Central memory CD8-positive, alpha-beta T cell (primary cell): ENCODE measurements at regions not wholly inside any gene's neighbourhood (a gene's known extent, or its start where the extent isn't known, plus 50 kb on each side); places are given as distances from the start of the nearest gene placed in this dataset.

ENCODE experiments used
- ATAC-seq: fragments of 150-1000 bp; cut with Tn5 transposase; replicated peaks from 2 replicates; pipeline ENCODE4 v1.10.0; 2022; ENCODE audit warnings: mild to moderate bottlenecking, moderate FRiP score, moderate number of reproducible peaks; ENCODE audit not compliant: poor library complexity, severe bottlenecking; ENCODE audit errors: extremely low read depth
- DNase-seq, 2 donors: peaks; one replicate each; pipeline ENCODE4 v3.0.0; 2021; ENCODE audit warnings: low spot score in 2 of 2
- H3K27ac Mint-ChIP-seq: one replicate; pipeline ENCODE4 v1.8.0; 2022; ENCODE audit warnings: low read depth, mild to moderate bottlenecking, moderate library complexity, mixed read lengths
- H3K27me3 Mint-ChIP-seq: one replicate; pipeline ENCODE4 v1.8.0; 2022; ENCODE audit warnings: mixed read lengths
- H3K36me3 Mint-ChIP-seq: one replicate; pipeline ENCODE4 v1.8.0; 2022; ENCODE audit warnings: mild to moderate bottlenecking, moderate library complexity, mixed read lengths; ENCODE audit not compliant: insufficient read depth
- H3K4me1 Mint-ChIP-seq: one replicate; pipeline ENCODE4 v1.8.0; 2022; ENCODE audit warnings: mixed read lengths
- H3K4me3 Mint-ChIP-seq: one replicate; pipeline ENCODE4 v1.8.0; 2022; ENCODE audit warnings: mild to moderate bottlenecking, moderate library complexity, mixed read lengths
- H3K9me3 Mint-ChIP-seq: one replicate; pipeline ENCODE4 v1.8.0; 2022; ENCODE audit warnings: mixed read lengths

DNA sequence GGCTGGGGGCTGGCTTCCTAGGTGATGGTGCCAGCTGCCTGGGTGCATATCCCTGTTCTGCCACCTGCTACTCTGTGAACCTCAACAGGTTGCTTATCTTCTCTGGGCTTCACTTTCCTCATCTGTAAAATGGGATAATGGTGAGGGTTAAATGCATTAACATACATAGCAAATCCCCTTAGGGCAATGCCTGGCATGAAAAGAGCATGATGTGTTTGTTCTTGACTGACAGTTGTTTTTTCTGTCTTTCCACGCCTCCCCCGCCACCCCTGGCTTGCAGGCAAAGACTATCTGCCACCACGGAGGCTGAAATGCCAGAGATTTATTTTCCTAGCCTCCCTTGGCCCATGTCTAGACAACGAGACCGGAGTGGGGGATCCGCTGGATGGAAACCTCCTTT, 280.5 kb downstream of the NSG2 start:
- Mint-ChIP-seq H3K27ac (no peak overlapping the region), H3K27me3 (peaks cover 19% of the 10 kb centered on the region), H3K36me3 (no peaks in the 10 kb centered on the region), H3K4me1 (no peaks in the 10 kb centered on the region), H3K9me3 (no peaks in the 10 kb centered on the region), H3K4me3 (no peak overlapping the region)
- no peak for DNase-seq
- ATAC-seq, result no peak

DNA sequence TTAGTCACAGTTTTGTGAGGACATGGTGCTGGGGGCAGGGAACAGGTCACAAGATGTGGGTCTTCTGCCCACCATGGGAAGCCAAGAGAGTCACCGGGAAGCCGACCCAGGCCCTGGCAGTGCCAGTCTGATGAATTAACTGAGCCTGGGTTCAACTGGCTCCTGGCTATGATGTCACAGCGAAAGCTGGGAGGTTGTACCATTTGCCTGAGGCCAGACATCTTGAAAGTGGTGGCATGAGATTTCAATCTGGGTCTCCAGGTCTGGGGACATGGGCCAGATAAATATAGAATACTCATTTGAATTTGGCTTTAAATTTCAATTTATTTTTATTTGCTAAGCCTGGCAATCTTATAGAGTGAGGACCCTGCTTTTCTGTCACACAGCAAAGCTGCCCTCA, 280.9 kb downstream of the NSG2 start:
- H3K4me3 Mint-ChIP-seq, result no peak overlapping the region
- no peak overlapping the region for H3K27ac Mint-ChIP-seq
- H3K9me3 Mint-ChIP-seq, result no peaks in the 10 kb centered on the region
- H3K4me1 Mint-ChIP-seq, result no peaks in the 10 kb centered on the region
- no peaks in the 10 kb centered on the region for H3K36me3 Mint-ChIP-seq
- no peak for ATAC-seq
- no peak for DNase-seq
- H3K27me3 Mint-ChIP-seq, result peaks cover 15% of the 10 kb centered on the region

DNA sequence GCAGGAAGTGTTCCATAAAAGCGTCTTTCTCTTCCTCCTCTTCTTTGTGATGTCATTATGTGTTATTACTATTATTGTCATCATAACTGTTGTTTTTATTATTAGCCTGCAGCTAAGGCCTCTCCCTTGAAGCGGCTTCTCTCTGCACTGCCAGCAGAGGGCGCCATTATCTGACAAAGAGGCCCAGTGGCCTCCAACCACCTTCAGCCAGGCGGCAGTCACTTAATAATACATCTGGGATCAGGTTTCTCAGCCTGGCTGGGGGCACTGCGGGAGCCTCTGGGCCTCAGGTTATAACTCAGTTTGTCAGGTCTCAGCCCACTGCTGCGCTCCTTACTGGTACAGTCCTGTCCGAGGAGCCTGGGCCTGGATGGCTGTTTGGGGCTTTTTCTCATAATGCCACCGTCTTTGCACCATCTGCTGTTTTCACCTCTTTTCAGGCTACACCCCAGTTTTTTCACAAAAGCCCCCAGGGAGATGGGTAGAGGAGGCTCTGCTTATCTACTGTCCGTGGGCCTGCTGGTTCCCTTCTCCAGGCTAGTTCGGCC, 281.9 kb downstream of the NSG2 start:
- DNase-seq, result peak in 1 of 2 donors; percentile 19
- ATAC-seq, result no peak
- no peaks in the 10 kb centered on the region for H3K36me3 Mint-ChIP-seq

GRCh38 chr5:174327896-174328295, 282.4 kb downstream of the NSG2 start:
- DNase-seq (no peak), ATAC-seq (no peak)
- no peaks in the 10 kb centered on the region for H3K36me3 Mint-ChIP-seq
- H3K4me3 Mint-ChIP-seq, result no peak overlapping the region
- no peaks in the 10 kb centered on the region for H3K9me3 Mint-ChIP-seq
- H3K27ac Mint-ChIP-seq, result no peak overlapping the region
- no peaks in the 10 kb centered on the region for H3K4me1 Mint-ChIP-seq
- peaks cover 2% of the 10 kb centered on the region for H3K27me3 Mint-ChIP-seq

More for the DNA sequence above, 281.9 kb downstream of the NSG2 start:
- peaks cover 7% of the 10 kb centered on the region for H3K27me3 Mint-ChIP-seq
- H3K9me3 Mint-ChIP-seq, result no peaks in the 10 kb centered on the region
- no peak overlapping the region for H3K27ac Mint-ChIP-seq
- H3K4me3 Mint-ChIP-seq, result no peak overlapping the region
- H3K4me1 Mint-ChIP-seq, result no peaks in the 10 kb centered on the region

GRCh38 chr5:174328631-174329299, 283.3 kb downstream of the NSG2 start:
- Mint-ChIP-seq H3K4me1 (no peaks in the 10 kb centered on the region), H3K27me3 (no peaks in the 10 kb centered on the region)

DNA sequence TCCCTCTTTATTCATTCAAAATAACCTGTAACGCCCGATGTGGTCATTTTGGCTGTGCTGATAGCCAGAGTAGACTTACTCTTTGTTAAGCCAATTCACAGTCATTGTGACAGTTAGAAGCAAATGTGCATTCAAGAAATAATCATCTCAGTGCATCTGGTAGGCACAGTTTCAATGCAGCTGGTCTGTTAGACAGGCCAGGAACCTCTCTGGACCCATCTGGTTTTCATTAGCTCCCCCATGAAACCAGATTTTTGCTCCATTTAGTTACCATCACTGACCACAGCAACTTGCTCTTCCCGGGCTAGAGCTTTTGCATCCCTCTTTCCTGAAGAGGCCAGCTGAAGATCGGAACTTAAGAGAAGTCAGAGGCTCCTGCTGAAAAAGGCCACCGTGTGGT, 284.2 kb downstream of the NSG2 start:
- no peak overlapping the region for H3K4me3 Mint-ChIP-seq
- H3K27ac Mint-ChIP-seq, result no peak overlapping the region
- H3K36me3 Mint-ChIP-seq, result no peaks in the 10 kb centered on the region
- H3K9me3 Mint-ChIP-seq, result no peaks in the 10 kb centered on the region
- H3K27me3 Mint-ChIP-seq, result no peaks in the 10 kb centered on the region
- H3K4me1 Mint-ChIP-seq, result no peaks in the 10 kb centered on the region
- no peak for DNase-seq
- ATAC-seq, result no peak

More at GRCh38 chr5:174328631-174329299, 283.3 kb downstream of the NSG2 start:
- Mint-ChIP-seq H3K36me3 (no peaks in the 10 kb centered on the region), H3K9me3 (no peaks in the 10 kb centered on the region), H3K4me3 (no peak overlapping the region), H3K27ac (no peak overlapping the region)
- no peak for DNase-seq
- no peak for ATAC-seq

DNA sequence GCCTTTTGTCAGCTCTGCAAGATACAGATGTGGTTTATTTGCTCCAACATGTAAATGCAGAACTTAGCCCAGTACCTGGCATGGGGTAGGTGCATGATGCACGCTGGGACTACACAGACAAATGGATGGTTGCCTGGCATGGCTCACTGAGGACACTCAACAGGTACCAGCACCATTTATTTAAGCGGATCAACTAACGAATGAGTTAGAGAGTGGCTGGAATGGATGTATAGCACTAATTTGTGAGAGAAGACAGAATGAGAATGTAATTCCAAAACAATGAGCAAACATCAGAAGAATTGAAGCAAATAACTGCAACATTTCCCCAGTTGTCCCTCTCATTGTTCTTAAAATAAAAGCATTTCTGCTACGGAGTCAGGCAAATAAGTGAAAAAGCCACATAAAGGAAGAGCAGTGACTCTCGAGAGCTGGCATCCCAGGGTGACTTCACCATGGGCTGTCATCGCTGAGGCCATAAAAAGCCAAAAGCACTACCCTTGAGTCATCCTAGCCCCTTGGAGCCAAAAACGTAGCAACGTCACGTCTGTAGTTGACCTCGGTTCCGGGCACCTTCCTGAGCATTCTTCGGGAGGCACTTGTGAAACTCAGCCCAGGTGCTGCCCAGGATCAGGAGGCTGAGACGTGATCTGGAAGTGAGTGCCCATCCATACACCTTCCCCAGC, 290.3 kb downstream of the NSG2 start:
- Mint-ChIP-seq H3K36me3 (no peaks in the 10 kb centered on the region), H3K27ac (no peak overlapping the region), H3K4me1 (no peaks in the 10 kb centered on the region), H3K4me3 (no peak overlapping the region), H3K27me3 (peaks cover 41% of the 10 kb centered on the region), H3K9me3 (no peaks in the 10 kb centered on the region)
- ATAC-seq (no peak), DNase-seq (no peak)

GRCh38 chr5:174336479-174336878, 291.0 kb downstream of the NSG2 start:
- no peak for ATAC-seq
- no peak for DNase-seq
- Mint-ChIP-seq H3K4me3 (no peak overlapping the region), H3K4me1 (no peaks in the 10 kb centered on the region), H3K36me3 (no peaks in the 10 kb centered on the region), H3K27ac (no peak overlapping the region), H3K9me3 (no peaks in the 10 kb centered on the region), H3K27me3 (peaks cover 41% of the 10 kb centered on the region)

DNA sequence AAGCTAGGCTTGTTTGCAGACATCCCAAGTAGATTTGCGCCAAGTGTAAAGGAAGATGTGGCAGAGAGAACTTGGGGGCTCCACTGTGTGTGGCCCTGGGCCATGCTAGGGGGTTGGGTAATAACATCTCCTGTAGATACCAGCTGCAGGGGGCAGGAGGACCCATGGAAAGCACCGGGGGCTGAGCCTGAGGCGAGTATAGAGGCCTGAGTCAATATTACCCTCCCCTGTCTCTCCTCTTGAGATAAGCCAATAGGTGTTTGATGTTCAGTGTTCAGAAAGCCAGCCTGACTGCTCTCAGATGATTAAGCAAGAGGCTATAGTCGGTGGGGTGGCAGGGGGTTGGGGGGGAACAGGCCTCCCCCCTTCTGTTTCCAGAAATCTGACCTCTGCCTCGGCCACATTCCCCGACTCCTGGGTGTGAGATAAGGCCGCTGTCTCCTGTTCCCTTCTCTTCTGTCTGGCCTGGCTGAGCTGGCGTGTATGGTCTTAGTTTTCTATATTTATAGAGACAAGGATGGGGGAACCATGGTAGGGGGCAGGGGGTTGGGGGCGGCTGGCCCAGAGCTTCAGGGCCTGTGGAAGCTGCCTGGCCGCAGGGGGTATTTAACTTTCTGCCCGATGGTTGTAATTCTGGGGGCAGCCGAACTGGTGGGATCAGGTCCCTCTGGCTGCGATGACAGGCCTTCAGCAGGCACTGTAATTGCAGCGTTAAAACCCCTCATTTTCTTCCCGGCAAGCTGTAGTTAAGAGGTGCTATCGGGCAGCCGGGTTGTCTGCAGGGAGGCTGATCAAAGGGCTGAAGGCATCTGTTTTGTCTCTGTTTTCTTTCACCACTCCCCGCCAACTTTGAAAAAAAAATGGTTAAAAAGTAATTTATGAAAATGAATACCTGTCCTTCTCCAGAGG, 292.0 kb downstream of the NSG2 start:
- Mint-ChIP-seq H3K9me3 (no peaks in the 10 kb centered on the region), H3K4me1 (no peaks in the 10 kb centered on the region), H3K4me3 (no peak overlapping the region), H3K27me3 (peaks cover 41% of the 10 kb centered on the region), H3K27ac (no peak overlapping the region), H3K36me3 (no peaks in the 10 kb centered on the region)
- ATAC-seq (no peak), DNase-seq (no peak)

GRCh38 chr5:174338185-174339010, 292.9 kb downstream of the NSG2 start:
- Mint-ChIP-seq H3K4me1 (no peaks in the 10 kb centered on the region), H3K27ac (no peak overlapping the region), H3K9me3 (no peaks in the 10 kb centered on the region), H3K36me3 (no peaks in the 10 kb centered on the region), H3K4me3 (no peak overlapping the region), H3K27me3 (peaks cover 41% of the 10 kb centered on the region)
- DNase-seq (no peak), ATAC-seq (no peak)

DNA sequence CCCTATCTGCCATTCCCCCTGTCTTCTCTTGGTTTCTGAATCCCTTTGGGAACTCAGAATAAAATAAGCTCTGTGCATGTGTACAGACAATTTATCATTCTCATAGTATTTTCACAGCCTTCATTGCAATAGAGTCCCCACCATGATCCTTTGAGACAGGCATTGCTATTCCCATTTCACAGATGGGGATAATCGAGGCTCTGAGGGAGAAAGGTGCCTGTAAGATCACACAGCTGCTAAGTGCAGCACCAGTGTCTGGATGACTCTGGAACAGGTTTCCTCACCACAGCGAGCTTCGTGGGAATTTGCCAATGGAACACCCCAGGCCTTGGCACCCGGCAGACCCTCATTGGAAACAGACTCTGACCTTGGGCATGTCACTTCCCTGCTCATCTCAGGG, 293.6 kb downstream of the NSG2 start:
- ATAC-seq, result no peak
- H3K36me3 Mint-ChIP-seq, result no peaks in the 10 kb centered on the region
- H3K9me3 Mint-ChIP-seq, result no peaks in the 10 kb centered on the region
- no peaks in the 10 kb centered on the region for H3K4me1 Mint-ChIP-seq
- H3K27ac Mint-ChIP-seq, result no peak overlapping the region
- no peak for DNase-seq
- no peak overlapping the region for H3K4me3 Mint-ChIP-seq
- H3K27me3 Mint-ChIP-seq, result peaks cover 41% of the 10 kb centered on the region

DNA sequence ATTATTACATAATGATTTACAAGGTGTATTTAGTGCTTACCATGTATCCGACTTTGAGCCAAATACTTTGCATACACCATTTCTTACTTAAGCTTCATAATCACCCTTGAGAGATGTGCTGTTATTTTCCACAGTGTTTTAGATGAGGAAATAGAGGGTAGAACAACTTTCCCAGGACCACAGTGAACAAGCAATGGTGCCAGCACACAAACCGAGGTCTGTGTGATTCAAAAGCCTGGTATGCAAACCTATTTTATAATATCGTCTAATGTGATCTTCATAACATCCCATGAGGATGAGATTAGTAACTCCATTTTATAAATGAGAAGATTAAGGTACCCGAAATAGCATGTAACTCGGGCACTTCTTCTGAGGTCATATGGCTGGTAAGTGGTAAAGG, 294.7 kb downstream of the NSG2 start:
- H3K4me1 Mint-ChIP-seq, result no peaks in the 10 kb centered on the region
- H3K36me3 Mint-ChIP-seq, result no peaks in the 10 kb centered on the region
- H3K9me3 Mint-ChIP-seq, result no peaks in the 10 kb centered on the region
- peaks cover 37% of the 10 kb centered on the region for H3K27me3 Mint-ChIP-seq
- DNase-seq (no peak), ATAC-seq (no peak)
- no peak overlapping the region for H3K4me3 Mint-ChIP-seq
- H3K27ac Mint-ChIP-seq, result no peak overlapping the region
